GM18951 (cell line): ENCODE measurements at regions not wholly inside any gene's neighbourhood (a gene's known extent, or its start where the extent isn't known, plus 50 kb on each side); places are given as distances from the start of the nearest gene placed in this dataset.

Experiments used
- POLR2A ChIP-seq: IDR thresholded peaks from 4 replicates; pipeline ENCODE4 v1.6.1; 2011; ENCODE audit warnings: mild to moderate bottlenecking; ENCODE audit not compliant: insufficient read length, insufficient read depth; ENCODE audit errors: extremely low read depth
- in situ Hi-C: fragments of 300-500 bp; cut with MboI; formaldehyde crosslinking; loops from one replicate; pipeline ENCODE4 v1.12.0; 2022; ENCODE audit warnings: low sequenced_read_pairs, mixed read lengths, inconsistent platforms; ENCODE audit not compliant: unreplicated experiment

DNA sequence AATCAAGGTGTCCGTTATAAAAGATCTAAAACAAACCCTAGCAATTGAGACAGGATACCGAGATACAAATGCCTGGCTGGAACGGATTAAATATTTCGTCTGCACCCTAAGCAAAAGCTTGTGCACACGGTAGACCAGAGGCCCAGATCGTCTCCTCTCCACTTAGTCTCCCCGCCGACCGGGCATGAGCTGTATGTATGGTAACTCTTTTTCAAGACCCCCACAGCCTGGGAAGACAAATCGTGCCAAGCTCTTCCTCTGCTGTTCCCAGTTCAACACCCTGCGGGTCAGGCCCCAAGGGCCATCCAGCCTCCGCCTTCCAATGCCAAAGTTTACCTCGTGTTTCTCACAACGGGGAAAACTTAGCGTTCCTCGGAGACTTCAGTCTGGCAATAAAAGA, 285.7 kb upstream of the GALNT17 start:
- no peak for TF ChIP-seq POLR2A
- in situ Hi-C loops: no loop called here

DNA sequence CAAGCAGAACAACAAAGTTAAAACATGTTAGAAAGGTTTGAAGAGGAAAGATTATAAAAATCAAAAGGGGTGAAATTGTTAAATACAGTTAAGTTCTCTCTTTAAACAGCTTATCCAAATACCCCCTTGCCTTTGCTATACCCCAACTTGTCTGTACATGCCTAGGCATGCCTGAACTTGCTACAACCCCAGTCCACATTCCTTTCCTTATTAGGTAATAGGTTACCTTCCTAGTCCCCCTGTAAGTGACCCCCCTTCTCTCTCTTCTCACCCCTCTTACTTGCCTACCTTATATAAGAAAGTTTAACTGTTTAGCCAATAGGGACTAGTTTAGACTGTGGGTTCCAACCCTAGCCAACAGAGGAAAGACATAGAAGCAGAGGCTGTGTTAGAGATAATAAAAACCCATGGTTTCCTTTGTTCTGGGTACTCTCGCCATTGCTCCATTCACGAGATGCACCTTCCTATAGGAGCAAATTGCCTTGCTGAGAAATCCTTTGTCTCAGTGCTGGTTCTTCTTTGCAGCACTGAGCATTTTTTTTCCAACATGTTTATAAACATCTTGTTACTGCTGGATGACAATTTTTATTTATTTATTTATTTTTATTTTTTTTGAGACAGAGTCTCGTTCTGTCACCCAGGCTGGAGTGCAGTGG, 282.2 kb upstream of the GALNT17 start:
- in situ Hi-C loops: loop anchor here (25.0 kb wide), 1 partner anchor 888 kb away; no protein-coding TSS in a partner anchor

DNA sequence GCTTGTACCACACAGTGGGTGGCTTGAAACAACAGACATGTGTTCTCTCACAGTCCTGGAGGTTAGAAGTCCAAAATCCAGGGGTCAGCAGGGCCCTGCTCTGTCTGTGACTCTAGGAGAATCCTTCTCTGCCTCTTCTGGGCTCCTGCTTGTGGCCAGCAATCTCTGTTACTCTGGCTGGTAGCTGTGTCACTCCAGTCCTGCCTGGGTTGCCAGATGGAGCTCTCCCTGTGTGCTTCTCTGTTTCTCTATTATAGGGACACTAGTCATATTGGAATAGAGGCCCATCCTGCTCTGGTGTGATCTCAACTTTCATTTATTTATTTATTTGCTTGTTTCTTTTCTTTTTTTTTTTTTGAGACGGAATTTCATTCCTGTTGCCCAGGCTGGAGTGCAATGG, 276.6 kb upstream of the GALNT17 start:
- no peak for TF ChIP-seq POLR2A
- in situ Hi-C loops: loop anchor here (25.0 kb wide), 1 partner anchor 882 kb away; no protein-coding TSS in a partner anchor

More for the DNA sequence above, 282.2 kb upstream of the GALNT17 start:
- TF ChIP-seq POLR2A: no peak

DNA sequence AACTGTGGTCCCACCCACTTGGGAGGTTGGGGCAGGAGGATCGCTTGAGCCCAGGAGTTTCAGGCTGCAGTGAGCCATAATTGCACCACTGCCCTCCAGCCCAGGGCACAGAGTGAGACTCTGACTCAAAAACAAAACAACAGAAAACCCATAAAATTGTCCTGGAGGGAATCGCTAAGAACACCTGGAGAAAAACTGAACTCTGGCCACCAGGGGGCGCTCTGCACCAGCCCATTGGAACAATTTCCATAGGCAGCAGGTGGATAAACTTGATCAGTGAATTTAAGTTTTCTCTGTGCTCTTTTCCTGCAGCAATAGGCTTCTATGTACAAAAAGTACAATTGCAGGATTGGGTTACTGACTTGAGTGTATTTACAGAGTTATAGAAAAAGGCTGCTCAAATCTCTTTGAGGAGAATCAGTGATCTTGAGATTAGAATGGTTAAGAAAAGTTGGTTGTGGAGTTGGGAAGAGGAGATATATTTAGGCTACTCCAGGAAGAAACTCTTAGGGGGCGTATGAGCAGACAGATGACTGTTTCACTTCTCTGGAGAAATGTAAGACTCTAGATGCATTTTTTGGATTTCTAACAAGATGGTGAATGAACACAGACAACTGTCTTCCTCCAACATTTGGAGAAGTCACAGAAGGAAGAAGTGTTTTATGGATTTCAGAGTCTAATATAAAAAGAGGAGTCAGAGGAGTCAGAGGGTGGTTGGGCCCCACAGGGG, 274.9 kb upstream of the GALNT17 start:
- in situ Hi-C loops: loop anchor here (25.0 kb wide), 1 partner anchor 880 kb away; no protein-coding TSS in a partner anchor
- no peak for TF ChIP-seq POLR2A

DNA sequence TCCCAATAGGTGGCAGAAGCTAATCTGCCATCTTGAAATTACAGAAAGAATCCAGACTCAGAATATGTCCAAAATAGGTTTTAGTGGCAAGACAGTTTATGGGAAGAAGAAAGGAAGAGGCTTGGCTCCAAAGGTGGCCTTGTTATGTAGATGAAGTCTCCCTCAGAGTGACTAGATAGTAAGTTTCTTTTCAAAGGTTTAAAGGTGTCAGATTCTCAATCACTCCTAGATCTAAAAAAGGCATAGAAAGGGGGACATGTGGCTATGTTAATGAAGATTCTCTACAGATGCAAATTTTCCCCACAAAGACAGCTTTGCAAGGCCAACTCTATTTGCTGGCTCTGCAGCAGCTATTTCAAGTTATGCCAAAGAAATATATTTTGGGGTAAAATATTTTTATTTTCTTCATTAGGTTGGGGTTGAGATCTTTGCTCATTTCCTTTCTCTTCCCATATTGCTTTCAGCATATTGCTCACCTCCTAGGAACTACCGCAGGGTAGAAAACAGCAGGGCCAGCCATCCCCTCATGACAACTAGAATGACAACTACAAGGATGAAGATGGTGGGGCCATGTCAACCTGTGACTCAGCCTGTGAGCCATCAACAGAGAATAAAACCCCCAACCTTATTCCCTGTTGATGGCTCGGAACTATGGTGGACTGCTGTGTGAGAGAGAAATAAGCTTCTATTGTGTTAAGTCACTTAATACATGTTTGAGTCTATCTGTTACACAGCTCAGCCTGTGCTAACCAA, 274.0 kb upstream of the GALNT17 start:
- in situ Hi-C loops: loop anchor here (25.0 kb wide), 1 partner anchor 879 kb away; no protein-coding TSS in a partner anchor
- TF ChIP-seq POLR2A: no peak

DNA sequence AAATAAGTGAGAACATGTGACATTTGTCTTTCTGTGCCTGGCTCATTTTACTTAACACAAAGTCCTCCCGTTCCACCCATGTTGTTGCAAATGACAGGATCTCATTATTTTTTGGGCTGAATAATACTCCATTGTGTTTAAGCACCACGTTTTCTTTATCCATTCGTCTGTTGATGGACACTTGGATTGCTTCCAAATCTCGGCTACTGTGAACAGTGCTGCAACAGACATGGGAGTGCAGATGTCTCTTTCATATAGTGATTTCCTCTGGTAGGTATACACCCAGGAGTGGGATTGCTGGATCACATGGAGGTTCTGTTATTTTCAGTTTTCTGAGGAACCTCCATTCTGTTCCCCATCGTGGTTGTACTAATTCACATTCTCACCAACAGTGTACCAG, 264.4 kb upstream of the GALNT17 start:
- in situ Hi-C loops: loop anchor here (25.0 kb wide), 1 partner anchor 870 kb away; no protein-coding TSS in a partner anchor
- no peak for TF ChIP-seq POLR2A

DNA sequence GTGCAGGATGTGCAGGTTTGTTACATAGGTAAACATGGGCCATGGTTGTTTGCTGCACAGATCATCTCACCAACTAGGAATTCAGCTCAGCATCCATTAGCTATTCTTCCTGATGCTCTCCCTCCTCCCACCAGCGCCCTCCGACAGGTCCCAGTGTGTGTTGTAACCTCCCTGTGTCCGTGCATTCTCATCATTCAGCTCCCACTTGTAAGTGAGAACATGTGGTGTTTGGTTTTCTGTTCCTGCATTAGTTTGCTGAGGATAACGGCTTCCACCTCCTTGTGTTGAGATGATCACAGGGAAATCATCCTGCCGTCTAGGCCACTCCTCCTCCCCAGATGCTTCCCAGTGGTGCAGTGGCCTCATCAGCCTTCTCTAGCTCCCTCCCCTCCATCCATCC, 261.6 kb upstream of the GALNT17 start:
- TF ChIP-seq POLR2A: no peak
- in situ Hi-C loops: loop anchor here (25.0 kb wide), 1 partner anchor 867 kb away; no protein-coding TSS in a partner anchor

DNA sequence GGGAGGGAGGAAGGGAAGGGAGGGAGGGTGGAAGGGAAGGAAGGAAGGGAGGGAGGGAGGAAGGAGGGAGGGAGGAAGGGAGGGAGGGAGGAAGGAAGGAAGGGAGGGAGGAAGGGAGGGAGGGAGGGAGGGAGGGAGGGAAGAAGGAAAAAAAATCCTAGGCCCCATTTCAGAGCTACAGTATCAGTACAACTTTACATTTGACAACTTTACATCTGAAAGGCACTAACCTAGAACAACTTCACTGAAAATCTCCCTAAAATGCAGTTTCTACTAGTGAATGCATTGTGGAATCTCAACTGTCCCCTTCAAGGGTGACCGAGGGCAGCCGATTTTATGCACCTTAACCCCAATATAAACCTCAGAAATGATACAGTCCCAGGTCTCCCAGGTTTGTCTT, 259.8 kb upstream of the GALNT17 start:
- in situ Hi-C loops: loop anchor here (25.0 kb wide), 1 partner anchor 865 kb away; no protein-coding TSS in a partner anchor
- no peak for TF ChIP-seq POLR2A

DNA sequence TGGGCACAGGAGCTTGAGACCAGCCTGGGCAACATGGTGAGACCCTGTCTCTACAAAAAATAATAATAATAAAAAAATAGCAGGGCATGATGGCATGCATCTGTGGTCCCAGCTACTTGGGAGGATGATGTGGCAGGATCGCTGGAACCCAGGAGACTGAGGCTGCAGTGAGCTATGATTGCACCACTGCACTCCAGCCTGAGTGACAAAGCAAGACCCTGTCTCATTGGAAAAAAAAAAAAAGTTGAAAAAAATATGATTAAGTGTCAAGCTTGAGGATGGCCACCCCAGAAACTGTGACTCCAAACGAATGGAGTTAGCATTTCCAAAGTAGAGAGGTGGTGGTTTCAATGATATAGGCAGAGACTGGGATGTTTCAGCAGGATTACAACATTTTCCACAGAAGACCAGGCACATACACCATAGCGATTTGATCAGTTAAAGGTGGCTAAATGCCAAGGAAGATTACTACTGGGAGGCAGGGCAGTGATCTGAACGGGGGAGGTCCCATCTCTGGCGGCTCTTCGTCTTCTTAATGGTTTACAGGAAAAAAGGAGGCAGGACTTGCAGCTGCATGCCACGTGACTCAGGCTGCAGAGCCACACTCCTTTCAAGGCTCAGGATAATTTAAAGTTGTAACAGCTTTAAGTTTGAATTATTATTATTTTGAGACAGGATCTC, 250.6 kb upstream of the GALNT17 start:
- in situ Hi-C loops: no loop called here
- TF ChIP-seq POLR2A: no peak

DNA sequence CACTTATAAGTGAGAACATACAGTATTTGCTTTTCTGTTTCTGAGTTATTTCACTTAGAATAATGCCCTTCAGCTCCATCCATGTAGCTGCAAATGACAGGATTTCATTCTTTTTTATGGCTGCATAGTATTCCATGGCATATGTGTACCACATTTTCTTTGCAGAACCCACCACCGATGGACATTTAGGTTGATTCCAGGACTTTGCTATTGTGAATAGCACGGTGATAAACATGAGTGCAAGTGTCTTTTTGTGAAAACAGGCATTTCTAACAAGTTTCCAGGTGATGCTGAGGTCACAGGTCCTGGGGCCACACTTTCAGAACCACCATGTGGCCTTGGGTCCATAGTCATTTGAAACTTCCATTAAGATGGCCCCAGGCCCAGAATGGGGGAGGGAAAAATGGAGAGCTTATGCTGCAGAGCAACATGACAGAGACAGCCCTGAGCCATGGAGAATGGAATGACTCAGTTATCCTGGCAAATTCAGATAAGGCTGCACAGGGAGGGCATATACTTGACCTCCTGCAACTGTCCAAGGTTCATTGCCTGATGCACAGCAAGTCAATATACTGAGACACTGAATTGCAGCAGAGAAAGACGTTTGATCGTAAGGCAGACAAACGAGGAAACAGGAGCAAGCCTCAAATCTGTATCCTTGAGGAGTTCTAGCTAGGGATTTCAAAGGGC, 248.0 kb upstream of the GALNT17 start:
- in situ Hi-C loops: no loop called here
- TF ChIP-seq POLR2A: no peak

DNA sequence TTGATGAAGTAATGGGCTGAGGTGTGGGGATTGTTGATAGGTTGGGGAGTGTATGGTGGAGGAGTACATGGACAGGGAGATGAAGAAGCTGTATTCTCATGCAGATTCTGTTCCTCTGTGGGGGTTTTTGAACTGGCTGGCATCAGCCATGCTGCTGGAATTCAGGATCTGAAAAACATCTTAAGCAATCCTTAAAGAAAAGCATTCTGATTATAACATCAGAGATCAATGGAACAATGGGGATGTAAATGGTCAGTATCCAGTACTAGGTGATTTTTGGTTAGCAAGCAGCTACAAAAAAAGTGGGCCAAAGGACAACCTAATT, 247.5 kb upstream of the GALNT17 start:
- no peak for TF ChIP-seq POLR2A
- in situ Hi-C loops: no loop called here

DNA sequence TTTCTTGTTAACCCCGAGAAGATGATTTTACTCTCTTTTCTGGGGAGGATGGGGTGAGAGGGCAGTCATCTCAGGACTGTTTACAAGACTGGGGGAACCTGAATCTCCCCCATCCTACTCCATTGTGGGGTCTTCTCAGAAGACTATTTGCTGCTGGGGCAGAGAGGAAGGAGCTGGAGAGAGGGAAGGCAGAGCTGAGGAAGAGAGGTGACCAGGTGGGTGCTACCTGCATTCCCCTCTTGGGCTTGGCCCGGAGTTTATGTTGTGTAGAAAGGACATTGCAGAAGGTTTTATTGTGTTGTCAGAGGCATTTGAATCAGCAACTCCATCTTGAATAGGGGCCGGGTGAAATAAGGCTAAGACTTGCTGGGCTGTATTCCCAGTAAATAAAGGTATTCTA, 247.1 kb upstream of the GALNT17 start:
- TF ChIP-seq POLR2A: no peak
- in situ Hi-C loops: no loop called here
